Stimulated activated naive CD8-positive, alpha-beta T cell treated with anti-CD3 and anti-CD28 coated beads, Interleukin-15, Interleukin-2, amounts not matched to agents 100 U/mL and 50 U/mL, for 24 hours (primary cell): ENCODE measurements at regions not wholly inside any gene's neighbourhood (a gene's known extent, or its start where the extent isn't known, plus 50 kb on each side); places are given as distances from the start of the nearest gene placed in this dataset.
"Not testable (repeated sequence)": the region's sequence is repeated elsewhere in the genome, so short reads cannot be mapped to it uniquely, and the experiment has no call there.

Experiments used
- ATAC-seq: fragments of 150-1000 bp; cut with Tn5 transposase; one replicate; pipeline ENCODE4 v1.10.0; 2021
- DNase-seq: peaks from one replicate; pipeline ENCODE4 v3.0.0; 2021

GRCh38 chrX:54615109-54615508, 85.1 kb downstream of the GNL3L start:
- ATAC-seq = no peak
- DNase-seq = no peak

GRCh38 chrX:54633641-54634040, 103.6 kb downstream of the GNL3L start:
- DNase-seq (no peak), ATAC-seq (no peak)

GRCh38 chrX:54639018-54639345, 109.0 kb downstream of the GNL3L start:
- DNase-seq = no peak
- ATAC-seq = no peak

- ATAC-seq = peak; percentile 98
These were observed 109.5 kb downstream of the GNL3L start for GRCh38 chrX:54639346-54640102.

GRCh38 chrX:54640103-54640690, 110.2 kb downstream of the GNL3L start:
- no peak for DNase-seq
- no peak for ATAC-seq

More at GRCh38 chrX:54639346-54640102, 109.5 kb downstream of the GNL3L start:
- DNase-seq = peak; percentile 90

GRCh38 chrX:54640736-54641135, 110.7 kb downstream of the GNL3L start:
- ATAC-seq (no peak), DNase-seq (no peak)

- DNase-seq (no peak), ATAC-seq (no peak)
These were observed 111.5 kb downstream of the GNL3L start for GRCh38 chrX:54641530-54641929.

GRCh38 chrX:54647607-54648006, 117.6 kb downstream of the GNL3L start:
- not testable (repeated sequence) for ATAC-seq, DNase-seq

- ATAC-seq = no peak
These were observed 129.5 kb downstream of the GNL3L start for GRCh38 chrX:54659547-54659946.

GRCh38 chrX:54675762-54676161, 122.3 kb downstream of the ITIH6 start:
- no peak for ATAC-seq
- no peak for DNase-seq

More at GRCh38 chrX:54659547-54659946, 129.5 kb downstream of the GNL3L start:
- no peak for DNase-seq

GRCh38 chrX:54695231-54695630, 102.8 kb downstream of the ITIH6 start:
- DNase-seq (no peak), ATAC-seq (no peak)

GRCh38 chrX:54695816-54696487, 102.1 kb downstream of the ITIH6 start:
- no peak for ATAC-seq
- no peak for DNase-seq
